ENCODE measurements at regions not wholly inside any gene's neighbourhood (a gene's known extent, or its start where the extent isn't known, plus 50 kb on each side); places are given as distances from the start of the nearest gene placed in this dataset.

DNA sequence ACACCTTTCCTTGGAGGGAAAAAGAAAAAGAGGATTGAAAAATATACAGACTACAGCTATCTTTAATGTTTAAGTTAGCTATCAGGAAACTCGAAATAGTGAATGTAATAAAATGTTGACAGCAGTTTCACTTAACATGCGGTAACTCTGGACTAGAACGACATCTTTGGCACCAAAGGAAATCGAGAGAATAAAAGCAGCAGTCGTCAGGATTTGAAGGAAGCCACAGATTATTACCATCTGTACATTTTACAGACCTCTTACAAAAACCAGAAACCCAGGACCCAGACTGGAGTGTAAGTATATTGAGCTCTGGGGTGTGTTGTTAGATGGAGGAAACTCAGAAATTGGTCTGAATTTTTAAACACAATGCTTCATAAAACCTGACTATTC lies 51.6 kb upstream of the STOX2 start:
- TF ChIP-seq, protein P1, sequence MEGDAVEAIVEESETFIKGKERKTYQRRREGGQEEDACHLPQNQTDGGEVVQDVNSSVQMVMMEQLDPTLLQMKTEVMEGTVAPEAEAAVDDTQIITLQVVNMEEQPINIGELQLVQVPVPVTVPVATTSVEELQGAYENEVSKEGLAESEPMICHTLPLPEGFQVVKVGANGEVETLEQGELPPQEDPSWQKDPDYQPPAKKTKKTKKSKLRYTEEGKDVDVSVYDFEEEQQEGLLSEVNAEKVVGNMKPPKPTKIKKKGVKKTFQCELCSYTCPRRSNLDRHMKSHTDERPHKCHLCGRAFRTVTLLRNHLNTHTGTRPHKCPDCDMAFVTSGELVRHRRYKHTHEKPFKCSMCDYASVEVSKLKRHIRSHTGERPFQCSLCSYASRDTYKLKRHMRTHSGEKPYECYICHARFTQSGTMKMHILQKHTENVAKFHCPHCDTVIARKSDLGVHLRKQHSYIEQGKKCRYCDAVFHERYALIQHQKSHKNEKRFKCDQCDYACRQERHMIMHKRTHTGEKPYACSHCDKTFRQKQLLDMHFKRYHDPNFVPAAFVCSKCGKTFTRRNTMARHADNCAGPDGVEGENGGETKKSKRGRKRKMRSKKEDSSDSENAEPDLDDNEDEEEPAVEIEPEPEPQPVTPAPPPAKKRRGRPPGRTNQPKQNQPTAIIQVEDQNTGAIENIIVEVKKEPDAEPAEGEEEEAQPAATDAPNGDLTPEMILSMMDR (IDR thresholded peaks at IDR 0.05; ENCODE audit: borderline replicate concordance, control extremely low read depth, extremely low read depth, insufficient read depth, missing control alignments) = no peak
- no peak for DNase-seq (ENCODE audit: low spot score)
- in situ Hi-C loops (cut with MboI; ENCODE audit: low sequenced_read_pairs, unreplicated experiment) = no loop called here

Data from GM13976 (cell line).